A673 (cell line): ENCODE measurements at regions not wholly inside any gene's neighbourhood (a gene's known extent, or its start where the extent isn't known, plus 50 kb on each side); places are given as distances from the start of the nearest gene placed in this dataset.
"Not testable (repeated sequence)": the region's sequence is repeated elsewhere in the genome, so short reads cannot be mapped to it uniquely, and the experiment has no call there.

Experiments
- BruUV-seq: library from RNA; stranded (reverse); fragments of 400-500 nt; replicated peaks from 2 replicates; lab custom pipeline; 2021; lab: Mats Ljungman, UMichigan
- CTCF ChIA-PET: fragments of 300-600 bp; sonication (Branson Sonifier 250); formaldehyde crosslinking; loops from one replicate; lab custom pipeline; 2022; ENCODE audit warnings: antibody characterized with exemption; lab: Charles Lee
- POLR2A ChIA-PET: fragments of 300-600 bp; sonication (Branson Sonifier 250); formaldehyde crosslinking; loops from one replicate; lab custom pipeline; 2022; ENCODE audit warnings: antibody characterized with exemption; ENCODE audit not compliant: low non-redundant PET; lab: Charles Lee
- DNase-seq: peaks from one replicate; pipeline ENCODE4 v3.0.0-alpha.2; 2015; ENCODE audit warnings: low spot score
- H3K27ac ChIP-seq: fragments of 200-600 bp; sonication (generic); 2 replicates; pipeline ENCODE4 v1.5.1; 2016; ENCODE audit warnings: mixed run types, low read depth, mild to moderate bottlenecking, mixed read lengths, antibody characterized with exemption, low read length; ENCODE audit not compliant: poor library complexity, severe bottlenecking
- H3K27me3 ChIP-seq: fragments of 200-600 bp; sonication (generic); replicated peaks from 2 replicates; pipeline ENCODE4 v1.6.1; 2017; ENCODE audit warnings: mixed run types, low read depth, mild to moderate bottlenecking, mixed read lengths, antibody characterized with exemption, low read length; ENCODE audit not compliant: insufficient read depth, poor library complexity
- H3K36me3 ChIP-seq: fragments of 200-600 bp; sonication (generic); 2 replicates; pipeline ENCODE4 v1.6.1; 2016; ENCODE audit warnings: mixed run types, mild to moderate bottlenecking, mixed read lengths, antibody characterized with exemption, low read length; ENCODE audit not compliant: insufficient read depth, poor library complexity, severe bottlenecking
- H3K4me1 ChIP-seq: fragments of 200-600 bp; sonication (generic); 2 replicates; pipeline ENCODE4 v1.6.1; 2017; ENCODE audit warnings: mixed run types, mild to moderate bottlenecking, mixed read lengths, antibody characterized with exemption, low read length; ENCODE audit not compliant: insufficient read depth, poor library complexity, severe bottlenecking
- H3K4me3 ChIP-seq: fragments of 200-600 bp; sonication (generic); 2 replicates; pipeline ENCODE4 v1.5.1; 2016; ENCODE audit warnings: low read depth, mixed run types, mild to moderate bottlenecking, mixed read lengths, low read length; ENCODE audit not compliant: poor library complexity, severe bottlenecking
- H3K9me3 ChIP-seq: fragments of 200-600 bp; sonication (generic); 2 replicates; pipeline ENCODE4 v1.6.1; 2016; ENCODE audit warnings: mixed run types, low read depth, mild to moderate bottlenecking, mixed read lengths, antibody characterized with exemption, low read length; ENCODE audit not compliant: poor library complexity, severe bottlenecking
- EZH2 ChIP-seq: fragments of 200-600 bp; sonication (generic); IDR thresholded peaks from 2 replicates; pipeline ENCODE4 v1.6.1; 2017; ENCODE audit warnings: borderline replicate concordance, low read depth, mild to moderate bottlenecking, mixed read lengths, antibody characterized with exemption, low read length; ENCODE audit not compliant: poor library complexity, severe bottlenecking
- intact Hi-C: fragments of 100-400 bp; cut with micrococcal nuclease; formaldehyde crosslinking; loops from one replicate; pipeline ENCODE4 v1.10.0; 2022; ENCODE audit not compliant: unreplicated experiment
- TF ChIP-seq, protein P1 (sequence below): fragments of 300-800, 200-600 bp; sonication (generic); conservative IDR thresholded peaks from 2 replicates; pipeline ENCODE4 v1.5.1; 2017; ENCODE audit warnings: low read depth, mild to moderate bottlenecking, antibody characterized with exemption, low read length, moderate library complexity, mixed read lengths

DNA sequence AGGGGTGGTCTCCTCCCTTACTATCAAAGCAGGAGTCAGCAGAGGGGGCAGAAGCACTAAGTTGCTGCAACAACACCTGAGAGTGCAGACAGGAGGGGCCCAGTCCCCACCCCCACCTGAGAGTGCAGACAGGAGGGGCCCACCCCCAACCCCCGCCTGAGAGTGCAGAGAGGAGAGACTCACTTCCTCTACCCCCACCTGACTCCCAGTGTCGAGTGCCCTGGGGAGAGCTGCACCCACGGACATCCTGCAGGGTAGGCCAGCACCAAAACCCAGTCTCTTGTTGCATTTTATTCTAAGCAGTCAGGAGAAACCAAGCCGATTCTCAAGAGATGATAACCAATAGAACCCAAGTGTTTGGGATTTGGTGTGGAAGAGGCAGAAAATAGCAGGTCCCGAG, 78.4 kb downstream of the NAPG start:
- ChIA-PET POLR2A (no interaction called here), CTCF (no interaction called here)
- BruUV-seq, result no TSS peak
- Histone ChIP-seq H3K4me1 (no peaks in the 10 kb centered on the region), H3K27ac (no peak overlapping the region), H3K36me3 (no peaks in the 10 kb centered on the region), H3K4me3 (no peak overlapping the region), H3K27me3 (no peaks in the 10 kb centered on the region), H3K9me3 (no peaks in the 10 kb centered on the region)
- TF ChIP-seq EZH2, result no peak
- TF ChIP-seq, protein P1, sequence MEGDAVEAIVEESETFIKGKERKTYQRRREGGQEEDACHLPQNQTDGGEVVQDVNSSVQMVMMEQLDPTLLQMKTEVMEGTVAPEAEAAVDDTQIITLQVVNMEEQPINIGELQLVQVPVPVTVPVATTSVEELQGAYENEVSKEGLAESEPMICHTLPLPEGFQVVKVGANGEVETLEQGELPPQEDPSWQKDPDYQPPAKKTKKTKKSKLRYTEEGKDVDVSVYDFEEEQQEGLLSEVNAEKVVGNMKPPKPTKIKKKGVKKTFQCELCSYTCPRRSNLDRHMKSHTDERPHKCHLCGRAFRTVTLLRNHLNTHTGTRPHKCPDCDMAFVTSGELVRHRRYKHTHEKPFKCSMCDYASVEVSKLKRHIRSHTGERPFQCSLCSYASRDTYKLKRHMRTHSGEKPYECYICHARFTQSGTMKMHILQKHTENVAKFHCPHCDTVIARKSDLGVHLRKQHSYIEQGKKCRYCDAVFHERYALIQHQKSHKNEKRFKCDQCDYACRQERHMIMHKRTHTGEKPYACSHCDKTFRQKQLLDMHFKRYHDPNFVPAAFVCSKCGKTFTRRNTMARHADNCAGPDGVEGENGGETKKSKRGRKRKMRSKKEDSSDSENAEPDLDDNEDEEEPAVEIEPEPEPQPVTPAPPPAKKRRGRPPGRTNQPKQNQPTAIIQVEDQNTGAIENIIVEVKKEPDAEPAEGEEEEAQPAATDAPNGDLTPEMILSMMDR, result no peak
- no peak for DNase-seq
- intact Hi-C loops, result no loop called here

DNA sequence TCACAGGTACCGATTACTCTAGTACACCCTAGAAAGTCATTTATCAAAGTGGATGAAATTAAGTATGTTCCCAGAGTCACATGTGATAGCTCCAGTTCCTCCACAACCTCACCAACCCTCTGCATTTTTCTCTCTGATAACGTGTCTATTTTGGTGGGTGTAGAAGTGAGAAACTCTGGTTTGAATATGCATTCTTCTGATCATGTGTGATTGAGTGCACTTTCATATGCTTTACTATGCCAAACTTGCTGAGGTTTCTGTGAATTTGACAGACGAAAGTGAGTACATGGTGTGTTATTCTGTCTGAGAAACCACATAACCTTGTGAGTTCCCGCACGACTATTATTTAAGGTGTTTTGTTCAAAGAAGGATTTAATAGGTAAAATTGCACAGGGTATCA, 81.1 kb downstream of the NAPG start:
- CTCF ChIA-PET, intact Hi-C loops, H3K9me3 ChIP-seq, H3K4me1 ChIP-seq, POLR2A ChIA-PET, BruUV-seq, H3K4me3 ChIP-seq, DNase-seq, H3K27ac ChIP-seq, H3K27me3 ChIP-seq, H3K36me3 ChIP-seq: not testable (repeated sequence)

- H3K4me1 ChIP-seq, H3K36me3 ChIP-seq, H3K27ac ChIP-seq, H3K9me3 ChIP-seq, CTCF ChIA-PET, intact Hi-C loops, H3K4me3 ChIP-seq, H3K27me3 ChIP-seq, POLR2A ChIA-PET, BruUV-seq, DNase-seq: not testable (repeated sequence)
These were observed 81.8 kb downstream of the NAPG start for GRCh38 chr18:10607332-10608248.

GRCh38 chr18:10608450-10608849, 82.6 kb downstream of the NAPG start:
- H3K27ac ChIP-seq, H3K4me3 ChIP-seq, POLR2A ChIA-PET, intact Hi-C loops, H3K36me3 ChIP-seq, H3K27me3 ChIP-seq, BruUV-seq, DNase-seq, H3K9me3 ChIP-seq, H3K4me1 ChIP-seq, CTCF ChIA-PET: not testable (repeated sequence)

DNA sequence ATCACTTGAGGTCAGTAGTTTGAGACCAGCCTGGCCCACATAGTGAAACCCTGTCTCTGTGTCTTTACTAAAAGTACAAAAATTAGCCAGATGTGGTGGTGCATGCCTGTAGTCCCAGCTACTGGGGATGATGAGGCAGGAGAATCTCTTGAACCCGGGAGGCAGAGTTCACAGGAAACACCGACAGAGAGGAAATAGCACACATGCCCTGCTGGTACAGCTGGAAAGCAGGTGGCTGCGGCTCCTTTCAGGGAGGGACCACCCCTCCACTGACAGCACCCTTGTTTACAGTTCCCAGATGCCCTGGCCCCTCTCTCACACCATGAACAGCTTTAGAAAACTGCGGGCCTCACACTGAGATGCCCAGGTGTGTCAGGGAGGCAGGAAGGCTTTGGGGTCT, 83.2 kb downstream of the NAPG start:
- DNase-seq, POLR2A ChIA-PET, H3K36me3 ChIP-seq, H3K4me3 ChIP-seq, intact Hi-C loops, H3K9me3 ChIP-seq, H3K27me3 ChIP-seq, H3K27ac ChIP-seq, H3K4me1 ChIP-seq, CTCF ChIA-PET, BruUV-seq: not testable (repeated sequence)

DNA sequence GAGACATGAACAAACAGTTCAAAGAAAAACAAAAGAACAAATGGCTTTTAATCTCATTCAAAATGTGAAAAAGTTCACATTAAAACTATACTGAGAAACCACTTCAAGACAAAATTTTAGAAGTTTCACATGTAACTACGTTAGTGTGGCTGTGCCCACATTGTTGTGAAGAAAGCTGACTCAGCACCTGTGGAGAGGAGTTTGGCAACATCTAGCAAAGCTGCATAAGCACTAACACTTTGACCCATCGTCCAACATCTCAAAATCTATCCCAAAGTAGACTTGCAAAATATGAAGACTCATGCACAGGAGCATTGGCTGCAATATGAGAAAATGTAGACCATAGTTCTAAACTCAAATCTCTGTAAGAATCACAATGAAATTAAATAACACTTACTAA, 87.4 kb downstream of the NAPG start:
- CTCF ChIA-PET, intact Hi-C loops, H3K27ac ChIP-seq, DNase-seq, H3K9me3 ChIP-seq, POLR2A ChIA-PET, H3K27me3 ChIP-seq, H3K4me1 ChIP-seq, H3K36me3 ChIP-seq, BruUV-seq, H3K4me3 ChIP-seq: not testable (repeated sequence)

DNA sequence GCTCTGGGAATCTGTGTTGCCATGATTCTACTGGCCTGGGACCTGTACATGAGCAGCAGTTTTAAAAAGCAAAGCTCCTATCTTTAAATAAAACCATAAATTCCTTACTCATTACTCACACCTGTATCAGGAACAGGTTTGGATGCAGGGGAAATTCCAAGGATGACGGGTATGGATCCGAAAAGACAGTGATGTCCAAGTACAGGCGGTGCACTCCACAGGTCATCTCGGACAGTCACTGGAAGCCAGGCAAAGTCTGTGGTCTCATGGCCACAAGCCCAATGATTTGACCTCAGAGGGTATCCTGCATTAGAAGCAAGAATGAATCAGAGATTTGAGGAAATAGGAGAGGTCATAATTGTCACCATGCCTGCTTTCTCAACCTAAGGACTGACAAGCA, 90.9 kb downstream of the NAPG start:
- CTCF ChIA-PET, H3K4me3 ChIP-seq, H3K9me3 ChIP-seq, intact Hi-C loops, POLR2A ChIA-PET, BruUV-seq, H3K27ac ChIP-seq, H3K36me3 ChIP-seq, H3K27me3 ChIP-seq, DNase-seq, H3K4me1 ChIP-seq: not testable (repeated sequence)
